NK-92 treated with Interleukin-12 subunit alpha and Interleukin-12 subunit beta, amount 100 ng/mL, for 24 hours (cell line): ENCODE measurements at regions not wholly inside any gene's neighbourhood (a gene's known extent, or its start where the extent isn't known, plus 50 kb on each side); places are given as distances from the start of the nearest gene placed in this dataset.

Source experiments
- DNase-seq: peaks from one replicate; lab custom pipeline; 2025; lab: John Stamatoyannopoulos, UW

DNA sequence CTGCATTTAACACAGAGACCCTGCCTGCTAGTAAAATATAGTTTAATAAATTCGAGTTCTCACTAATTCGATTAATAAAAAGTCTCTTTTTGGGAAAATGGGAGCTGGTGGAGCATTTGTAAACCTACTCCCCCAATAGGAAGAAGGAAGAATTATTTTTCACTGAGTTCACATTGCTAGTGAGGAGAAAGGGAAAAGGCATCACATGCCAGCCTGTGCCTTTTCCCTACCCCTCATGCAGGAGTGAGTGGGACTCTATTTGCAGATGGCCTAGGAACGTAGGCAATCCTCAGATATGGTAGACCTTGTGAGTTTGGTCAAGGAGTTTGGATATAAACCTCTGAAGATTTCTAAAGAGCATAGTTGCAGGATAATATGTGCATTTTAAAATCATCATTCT, 218.4 kb upstream of the TRIB2 start:
- no peak for DNase-seq

DNA sequence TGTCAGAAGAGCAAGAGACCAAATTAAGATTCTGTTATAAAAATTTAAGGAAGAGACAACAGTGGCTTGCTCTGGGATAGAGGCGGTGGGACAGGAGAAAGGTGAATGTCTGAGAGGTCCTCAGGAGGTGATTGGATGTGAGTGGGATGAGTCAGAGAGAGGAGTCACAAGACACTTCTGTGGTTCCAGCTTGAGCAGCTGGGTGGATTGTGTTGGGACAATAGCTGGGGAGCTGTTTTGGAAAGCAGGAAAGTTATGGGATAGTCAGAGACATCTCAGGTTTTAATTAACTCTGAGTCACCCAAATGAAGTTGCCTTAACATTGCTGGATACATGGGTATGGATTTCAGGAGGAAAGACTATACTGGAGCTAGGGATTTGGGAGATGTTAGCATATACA, 218.0 kb upstream of the TRIB2 start:
- DNase-seq: no peak

DNA sequence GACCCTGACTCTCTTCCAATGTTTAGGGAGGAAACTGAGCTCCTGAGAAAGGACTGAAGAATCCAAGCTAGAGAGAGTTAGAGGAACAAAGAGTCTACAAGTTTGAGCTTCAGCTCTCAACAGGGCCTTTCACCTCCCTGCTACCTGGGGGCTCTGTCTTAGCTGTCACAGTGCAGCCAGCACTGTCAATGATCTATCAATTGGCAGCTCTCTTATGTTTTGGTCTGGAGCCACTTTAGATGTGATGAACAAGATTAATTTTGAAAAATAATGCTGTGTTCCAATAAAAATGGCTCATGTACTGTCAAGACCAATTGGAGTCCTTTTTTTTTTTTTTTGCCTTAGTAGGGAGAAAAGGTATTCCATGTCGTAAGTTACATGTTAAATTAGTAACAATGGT, 215.8 kb upstream of the TRIB2 start:
- DNase-seq: no peak

DNA sequence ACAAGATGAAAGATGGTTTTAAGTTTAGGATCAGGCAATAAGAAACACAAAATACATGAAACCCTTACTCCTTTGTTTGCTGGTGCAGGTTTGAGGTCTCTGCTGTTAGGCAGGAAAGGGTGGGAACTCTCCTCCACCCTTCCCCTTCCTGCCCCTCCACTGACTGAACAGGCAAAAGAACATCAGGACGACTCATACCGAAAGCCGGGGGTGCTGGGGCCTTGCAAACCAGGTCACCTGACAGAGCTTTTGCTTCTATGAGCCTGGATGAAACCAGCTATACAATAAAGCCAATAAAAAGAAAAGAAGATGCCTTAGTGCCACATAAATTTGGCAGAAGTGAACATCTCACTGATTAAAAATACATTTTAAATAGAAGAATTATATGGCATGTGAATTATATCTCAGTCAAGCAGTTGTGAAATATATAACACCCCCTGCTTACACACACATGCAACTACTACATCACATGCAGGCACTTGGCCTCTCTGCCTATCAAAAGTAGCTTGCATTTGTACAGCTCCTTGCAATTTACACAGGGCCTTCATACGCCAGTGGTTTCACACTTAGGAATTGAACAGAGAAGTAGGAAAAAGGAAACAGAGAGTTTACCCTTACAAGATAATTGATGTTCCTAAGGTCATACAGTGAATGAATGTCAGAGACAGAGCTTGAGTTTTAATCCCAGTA, 215.1 kb upstream of the TRIB2 start:
- peak; percentile 28 for DNase-seq

DNA sequence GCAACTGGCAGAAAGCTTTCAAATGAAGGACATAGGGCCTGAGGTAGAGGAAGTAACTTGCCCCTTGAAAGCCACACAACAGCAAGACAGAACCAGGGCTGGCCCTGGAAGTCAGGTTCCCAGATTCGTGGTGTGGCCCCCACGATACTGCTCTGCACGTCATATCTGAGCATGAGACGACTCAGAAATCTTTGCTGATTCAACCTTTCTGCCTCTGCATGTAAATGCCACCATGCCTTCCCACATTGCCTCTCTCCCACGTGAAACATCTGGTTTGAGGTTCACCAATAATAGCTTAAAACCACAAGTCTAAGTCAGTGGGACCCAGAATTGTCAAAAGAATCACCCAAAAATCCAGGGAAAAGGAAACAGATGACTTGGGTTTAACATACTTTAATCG, 214.0 kb upstream of the TRIB2 start:
- peak; percentile 22 for DNase-seq

DNA sequence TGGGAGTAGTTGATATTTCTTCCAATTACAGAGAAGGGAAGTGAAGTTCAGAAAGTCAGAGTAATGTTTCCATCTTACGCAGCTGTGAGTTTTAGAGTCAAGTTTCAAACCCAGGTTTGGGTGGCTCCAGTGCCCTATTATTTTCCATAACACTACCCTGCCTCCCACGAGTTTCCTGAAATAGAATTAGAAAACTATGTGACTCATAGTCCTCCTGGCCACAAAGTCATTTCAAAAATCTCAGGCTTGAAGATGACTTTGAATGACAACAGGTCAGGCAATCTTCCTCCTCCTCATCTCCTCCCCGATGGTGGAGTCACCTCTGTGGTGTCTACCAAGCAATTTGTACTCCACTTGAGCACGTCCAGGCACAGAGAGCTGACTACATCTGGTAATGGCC, 212.3 kb upstream of the TRIB2 start:
- DNase-seq: no peak

DNA sequence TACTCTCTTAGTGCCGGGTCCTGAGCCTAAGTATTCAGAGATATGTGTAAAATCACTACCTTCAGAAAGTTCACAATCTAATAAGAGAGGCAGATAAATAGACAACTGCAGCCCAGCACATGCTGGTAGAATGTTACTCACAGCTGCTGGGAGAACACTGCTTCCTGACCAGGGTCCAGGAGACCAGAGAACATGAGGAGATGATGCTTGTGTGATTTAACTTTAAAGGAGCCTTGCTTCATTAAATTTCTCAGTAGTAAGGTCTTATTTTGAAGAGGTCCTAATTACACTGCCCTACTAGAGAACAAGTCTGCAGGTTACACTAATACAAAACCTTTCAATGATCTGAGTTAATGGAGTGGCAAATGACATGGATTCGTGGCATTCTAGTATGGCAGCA, 209.9 kb upstream of the TRIB2 start:
- no peak for DNase-seq

DNA sequence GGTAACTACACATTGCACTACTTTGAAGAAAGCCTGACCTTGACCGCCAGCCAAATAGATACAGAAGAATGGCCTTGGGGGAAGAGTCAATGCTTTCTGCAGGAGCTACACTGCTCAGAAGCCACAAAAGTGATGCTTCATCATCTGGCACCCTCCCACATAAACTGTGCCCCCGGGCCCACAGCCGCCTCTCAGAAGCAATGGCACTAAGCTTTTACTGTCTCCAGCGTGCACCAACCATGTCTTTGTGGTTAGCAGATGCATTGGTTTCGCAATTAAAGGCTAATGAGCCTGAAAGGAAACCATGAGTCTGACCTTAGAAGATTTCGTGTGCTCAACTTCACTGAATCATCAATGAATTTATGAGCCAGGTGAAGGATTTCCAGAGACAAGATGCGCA, 209.4 kb upstream of the TRIB2 start:
- DNase-seq: peak; percentile 79

DNA sequence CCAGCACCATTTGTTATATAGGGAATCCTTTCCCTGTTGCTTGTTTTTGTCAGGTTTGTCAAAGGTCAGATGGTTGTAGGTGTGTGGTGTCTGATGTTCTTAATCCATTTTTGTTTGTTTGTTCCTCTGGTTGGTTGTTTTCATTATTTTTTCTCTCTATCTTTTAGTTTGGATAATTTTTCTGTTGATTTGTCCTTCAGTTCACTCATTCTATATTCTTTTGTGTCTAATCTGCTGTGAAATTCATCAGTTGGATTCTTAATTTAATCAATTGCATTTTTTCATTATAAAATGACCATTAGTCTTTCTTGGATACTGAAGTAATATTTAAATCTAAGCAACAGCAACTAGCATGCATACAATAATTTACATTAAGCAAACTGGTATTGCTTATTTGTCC, 206.7 kb upstream of the TRIB2 start:
- no peak for DNase-seq

DNA sequence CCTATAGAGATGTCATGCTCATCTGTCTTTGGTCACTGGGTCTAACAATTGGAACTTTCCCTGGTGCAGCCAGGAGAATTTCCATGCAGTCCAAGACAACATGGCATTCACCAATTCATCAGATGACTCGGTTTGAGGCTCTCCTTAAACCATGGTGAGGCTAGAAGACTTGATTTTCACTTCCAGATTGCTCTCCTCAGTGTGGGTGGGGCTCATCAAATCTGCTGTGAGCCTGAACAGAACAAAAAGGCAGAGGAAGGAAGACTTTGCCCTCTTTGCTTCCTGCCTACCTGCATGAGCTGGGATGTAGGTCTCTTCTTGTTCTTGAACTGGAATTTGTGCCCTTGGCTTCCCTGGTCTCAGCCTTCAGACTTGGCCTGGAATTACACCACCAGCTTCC, 203.4 kb upstream of the TRIB2 start:
- DNase-seq: no peak

DNA sequence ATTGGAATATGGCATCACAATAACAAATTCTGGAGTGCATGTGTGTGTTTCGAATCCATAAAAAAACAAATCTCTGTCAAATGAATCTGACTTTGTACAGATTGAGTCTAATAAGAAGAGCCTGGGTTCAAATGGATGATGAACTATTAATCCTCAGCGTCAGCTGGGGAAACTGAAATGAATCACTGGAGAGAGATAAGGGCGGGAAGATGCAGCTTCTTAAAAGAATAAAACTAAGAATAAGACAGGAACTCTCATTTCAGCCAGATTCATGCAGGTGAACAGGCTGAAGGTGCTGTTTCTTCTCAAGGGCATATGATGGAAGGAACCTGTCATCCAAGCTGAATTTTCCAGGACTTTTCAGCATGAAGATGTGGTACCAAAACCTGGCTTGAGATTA, 202.6 kb upstream of the TRIB2 start:
- no peak for DNase-seq

DNA sequence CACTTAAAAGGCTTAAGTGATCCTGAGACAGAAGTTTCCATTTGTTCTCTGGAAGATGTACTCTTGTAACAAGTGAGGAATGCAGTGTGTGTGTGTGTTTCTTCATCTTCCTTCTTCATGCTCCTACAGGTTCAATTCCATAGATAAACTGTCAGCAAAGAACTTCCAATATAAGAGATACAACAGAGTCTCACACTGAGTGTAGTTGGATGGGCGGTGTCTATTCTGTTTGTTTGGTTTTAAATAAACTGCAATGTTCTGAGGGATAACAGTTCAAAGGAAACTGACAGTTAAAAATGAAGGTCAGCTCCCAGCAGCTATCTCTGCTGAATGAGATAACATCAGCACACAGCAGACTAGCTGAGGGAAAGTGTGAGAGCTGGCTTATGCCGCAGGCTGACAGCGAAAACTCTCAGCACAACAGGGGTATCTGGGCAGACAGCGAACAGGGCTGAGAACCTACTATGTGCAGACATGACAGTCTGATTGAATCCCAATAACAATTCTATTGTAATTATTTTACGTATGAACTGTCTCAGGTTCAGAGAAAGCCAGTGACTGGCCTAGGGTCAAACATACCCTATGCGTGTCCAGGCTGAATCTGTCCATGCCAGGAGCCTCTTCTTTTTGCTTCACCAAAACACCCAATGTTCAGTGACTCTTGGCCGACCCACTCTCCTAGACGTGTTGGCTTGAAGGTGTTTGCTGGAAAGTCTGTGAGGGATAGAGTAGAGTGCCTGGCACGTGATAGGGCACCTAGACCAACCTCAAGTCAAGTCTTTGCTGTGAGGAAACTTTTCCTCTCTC, 201.9 kb upstream of the TRIB2 start:
- no peak for DNase-seq

DNA sequence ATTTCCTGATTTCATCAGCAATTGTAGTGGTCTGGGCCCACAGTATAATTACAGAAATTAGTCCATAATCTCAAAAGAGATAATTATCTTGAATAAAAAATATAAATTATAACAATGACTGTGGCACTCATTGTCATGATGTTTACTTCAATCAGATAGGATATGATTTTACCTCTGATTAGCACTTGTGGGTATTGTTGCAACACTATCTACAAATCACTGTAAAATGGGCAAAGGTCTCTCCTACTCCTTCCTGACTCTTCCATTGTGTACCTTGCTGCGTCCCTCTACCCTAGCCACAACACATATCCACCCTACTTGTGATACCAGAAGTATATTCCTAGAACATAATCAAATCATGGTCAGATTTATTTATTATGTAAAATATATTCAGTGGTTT, 200.9 kb upstream of the TRIB2 start:
- DNase-seq: no peak

DNA sequence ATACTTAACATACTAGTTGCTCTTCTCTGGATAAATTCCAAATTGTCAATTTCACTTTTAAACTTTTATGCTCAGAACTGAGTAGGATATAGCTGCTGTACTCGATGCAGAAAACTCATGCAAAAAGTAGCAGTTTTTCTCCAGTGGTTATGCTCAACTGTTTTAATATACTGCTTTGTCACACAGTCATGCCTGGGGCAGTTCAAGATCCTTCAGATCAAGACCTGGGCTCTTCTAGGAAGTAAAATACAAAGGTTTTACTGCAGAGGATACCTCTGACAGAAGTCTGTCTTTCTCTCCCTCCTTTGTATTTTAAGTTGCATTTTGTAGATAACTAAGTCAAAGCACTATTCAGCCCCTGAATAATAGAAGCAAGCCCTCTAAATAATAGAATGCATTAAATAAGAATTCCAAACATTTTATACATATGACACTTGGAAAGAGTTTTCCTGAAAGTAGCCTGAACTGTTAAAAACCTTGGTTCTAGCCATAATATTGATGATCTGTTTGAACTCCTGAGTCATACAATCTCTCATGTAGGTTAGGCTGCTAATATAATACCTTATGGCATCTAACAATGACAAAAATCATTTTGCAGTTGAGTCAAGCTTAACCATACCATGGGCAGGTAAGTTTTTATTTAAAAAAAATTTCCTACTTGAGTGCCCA, 183.3 kb upstream of the TRIB2 start:
- no peak for DNase-seq

DNA sequence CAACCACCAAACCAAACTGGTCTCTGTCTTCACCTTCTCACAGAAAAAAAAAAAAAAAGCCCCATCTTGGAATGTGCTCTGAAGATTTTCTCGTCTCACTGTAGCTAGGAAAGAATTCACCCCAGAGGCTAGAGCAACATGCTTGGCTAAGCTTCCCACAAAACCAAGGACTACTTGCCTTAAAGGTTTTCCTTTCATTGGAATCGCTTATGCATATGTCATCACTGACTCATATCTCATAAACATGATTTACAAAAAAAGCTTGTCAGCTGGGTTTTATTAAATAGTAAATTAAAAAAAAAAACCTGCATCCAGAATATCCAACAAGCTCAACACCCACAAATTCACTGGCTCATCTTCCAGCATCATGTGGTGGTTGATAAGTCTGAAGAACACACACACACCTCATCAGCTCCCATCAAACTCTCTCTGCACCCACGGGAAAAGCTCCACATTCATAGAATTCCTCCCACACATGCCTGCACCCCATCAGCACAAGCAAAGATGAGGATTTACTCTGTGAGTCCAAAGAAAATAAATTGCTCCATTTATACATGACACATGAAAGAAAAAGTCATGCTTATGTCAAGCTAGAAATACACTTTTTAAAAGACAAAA, 182.0 kb upstream of the TRIB2 start:
- no peak for DNase-seq

DNA sequence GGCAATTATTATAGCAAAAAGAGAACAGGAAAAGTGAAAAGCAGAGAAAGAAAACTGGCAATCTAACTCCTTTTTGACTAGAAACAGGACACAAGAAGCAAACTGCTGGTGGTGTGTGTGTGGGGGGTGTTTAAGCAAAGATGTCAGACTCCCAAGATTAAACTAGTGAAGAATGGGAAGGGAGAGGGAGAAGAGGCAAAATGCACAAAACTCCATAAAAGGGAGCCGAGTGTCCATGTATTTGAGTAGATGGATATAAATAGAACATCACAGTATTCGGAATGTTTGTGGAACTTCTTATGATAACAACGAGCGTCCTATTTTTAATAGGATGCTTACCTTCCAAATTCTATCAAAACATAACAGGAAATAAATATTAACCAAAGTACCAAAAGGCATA, 179.8 kb upstream of the TRIB2 start:
- no peak for DNase-seq

DNA sequence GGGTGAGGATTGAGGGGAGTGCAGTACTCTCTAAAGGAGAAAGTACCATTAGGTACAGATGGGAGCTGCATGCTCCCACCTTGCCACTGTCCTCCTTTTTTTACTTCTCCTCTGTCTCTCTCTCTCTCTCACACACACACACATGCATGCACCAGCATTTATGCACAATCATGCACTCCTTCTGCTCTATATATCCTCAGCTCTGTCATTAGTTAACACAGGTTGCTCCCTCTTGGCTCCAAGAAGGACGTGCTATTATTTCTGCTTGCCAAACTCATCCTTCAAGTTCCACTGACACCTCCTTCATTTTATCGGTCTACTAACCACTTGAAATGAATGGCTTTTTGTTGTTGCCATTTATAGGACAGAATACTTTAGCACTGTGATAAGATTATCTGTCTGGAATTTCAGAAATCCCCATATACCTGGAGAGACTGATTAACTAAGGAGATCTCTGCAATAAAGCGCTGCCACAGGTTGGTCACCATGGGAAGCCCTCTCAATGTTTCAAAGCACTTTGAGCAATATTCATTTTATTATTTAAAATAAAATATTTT, 178.5 kb upstream of the TRIB2 start:
- DNase-seq: no peak

DNA sequence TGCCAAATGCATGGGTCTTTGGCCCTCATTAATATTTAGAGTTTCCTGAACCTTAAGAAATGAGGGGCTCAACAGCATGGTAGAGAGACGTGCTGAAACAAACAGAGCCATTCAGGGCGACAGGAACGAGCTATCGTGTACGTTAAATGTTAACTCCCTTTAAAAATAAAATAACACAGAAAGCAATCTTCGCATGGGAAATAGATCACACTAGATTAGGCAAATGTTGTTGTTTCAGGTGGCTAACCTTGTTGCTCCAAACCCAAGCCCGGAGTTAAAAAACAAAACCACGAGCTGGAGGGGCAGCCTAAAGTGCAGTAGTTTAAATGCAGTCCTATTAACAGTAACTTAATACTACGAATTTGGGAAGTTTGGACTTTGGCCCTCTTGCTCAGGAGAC, 177.4 kb upstream of the TRIB2 start:
- DNase-seq: no peak

DNA sequence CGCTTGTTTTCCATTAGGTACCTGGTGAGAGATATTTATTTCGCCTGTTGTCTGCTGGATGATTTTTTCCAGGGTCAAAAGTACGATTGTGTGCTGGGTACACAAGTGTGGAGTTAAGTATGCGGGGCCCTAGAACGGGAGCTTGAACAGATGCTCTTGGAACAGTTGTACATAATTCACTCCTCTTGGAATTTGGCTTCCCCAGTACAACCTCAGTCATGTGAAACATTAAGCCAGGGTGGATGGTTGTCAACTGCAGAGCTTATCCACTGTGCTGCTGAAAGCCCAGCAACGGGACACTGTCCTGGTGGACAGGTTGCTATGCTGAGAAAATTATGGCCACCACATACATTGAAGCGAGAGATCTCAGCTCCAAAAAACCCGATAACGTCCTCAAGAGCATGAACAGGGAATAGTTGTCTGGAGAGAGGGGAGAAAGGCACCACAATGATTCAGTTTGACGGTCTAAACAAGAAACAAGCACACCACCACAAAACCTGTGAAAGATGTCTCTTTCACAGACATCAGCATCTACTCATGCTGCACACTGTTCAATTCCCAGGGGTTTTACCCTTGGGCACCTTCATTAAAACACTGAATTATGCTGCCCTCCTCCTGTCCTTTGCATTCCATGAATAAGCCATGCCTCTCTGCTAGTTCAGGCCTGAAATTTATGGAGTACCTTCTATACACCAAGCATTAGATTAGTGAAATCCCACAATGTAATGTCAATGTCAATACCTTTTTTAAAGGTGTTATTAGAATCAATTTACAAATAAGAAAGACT, 176.8 kb upstream of the TRIB2 start:
- DNase-seq: no peak

DNA sequence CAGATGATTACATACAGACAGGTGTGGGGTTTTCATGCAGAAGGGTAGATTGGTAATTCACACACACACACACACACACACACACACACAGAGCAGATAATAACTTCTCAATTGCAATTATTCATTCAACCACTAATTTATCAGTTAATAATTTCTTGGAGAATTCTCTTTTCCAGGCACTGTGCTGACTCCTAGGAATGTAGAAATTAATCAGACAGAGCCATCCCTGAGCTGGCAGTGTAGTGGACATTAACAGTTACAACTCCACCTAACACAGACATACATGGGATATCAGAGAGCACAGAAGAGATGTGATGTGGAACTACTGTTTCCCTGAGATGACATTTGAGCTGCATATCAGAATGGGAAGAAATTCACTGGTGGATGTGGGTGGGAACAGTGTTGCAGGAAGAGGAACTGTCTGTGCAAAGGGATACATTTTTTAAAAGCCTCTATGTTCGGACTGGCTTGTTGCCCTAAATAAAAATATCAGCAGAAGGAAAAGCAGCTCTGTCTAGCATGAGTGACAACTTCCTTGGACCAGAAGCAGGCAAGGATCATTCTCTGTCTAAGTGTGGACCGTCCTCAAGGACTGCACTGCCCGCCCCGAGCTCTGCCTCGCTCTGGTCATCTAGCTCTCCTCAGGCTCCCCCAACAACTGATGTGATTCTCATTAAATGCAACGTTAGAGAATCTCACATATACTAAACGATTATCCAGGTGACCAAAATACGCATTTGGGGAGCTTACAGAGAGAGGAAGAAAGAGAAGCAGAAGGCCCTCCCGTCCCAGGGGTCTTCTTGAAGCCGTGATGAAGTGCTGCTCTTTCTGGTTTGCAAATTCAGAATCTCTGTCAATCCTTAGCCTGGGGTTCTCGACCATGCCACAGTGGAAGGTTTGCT, 173.4 kb upstream of the TRIB2 start:
- DNase-seq: no peak
